Right kidney (tissue), 1 donor: ENCODE measurements at regions not wholly inside any gene's neighbourhood (a gene's known extent, or its start where the extent isn't known, plus 50 kb on each side); places are given as distances from the start of the nearest gene placed in this dataset.

Experiments used
- DNase-seq: peaks from one replicate; pipeline ENCODE4 v3.0.0-alpha.2; 2016

DNA sequence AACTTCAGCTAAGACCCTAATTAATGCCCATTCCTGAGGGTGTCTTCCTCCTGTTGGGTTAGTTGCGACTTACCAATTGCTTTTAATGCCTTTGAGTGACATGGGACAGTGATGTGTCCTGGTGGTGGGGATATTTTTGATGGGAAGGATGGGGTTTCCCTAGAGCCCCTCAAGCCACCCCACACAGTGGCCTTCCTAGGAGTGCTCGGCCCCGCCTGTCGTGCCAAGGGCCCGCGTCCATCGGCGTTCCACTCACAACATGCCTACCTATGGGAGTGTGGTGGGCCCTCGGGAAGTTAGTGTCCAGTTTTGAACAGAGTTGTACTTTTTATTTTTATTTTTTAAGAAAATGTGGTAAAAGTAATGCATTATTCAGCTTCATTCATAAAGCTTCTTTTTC lies 50.1 kb upstream of the TSPAN2 start:
- no peak for DNase-seq
